SK-N-SH (cell line): ENCODE measurements at regions not wholly inside any gene's neighbourhood (a gene's known extent, or its start where the extent isn't known, plus 50 kb on each side); places are given as distances from the start of the nearest gene placed in this dataset.

Experiments used
- CTCF ChIA-PET: fragments of 300-600, 350-600 bp; formaldehyde crosslinking; extraction: SDS; loops from one replicate; lab custom pipeline; 2021; lab: Yijun Ruan, JAX
- POLR2A ChIA-PET: fragments of 350-600 bp; sonication (Branson Sonifier 250); formaldehyde crosslinking; extraction: SDS; loops from one replicate; lab custom pipeline; 2020; ENCODE audit warnings: antibody characterized with exemption, inconsistent platforms; lab: Yijun Ruan, JAX
- DNase-seq: peaks from one replicate; pipeline ENCODE4 v3.0.0; 2012
- H2AFZ ChIP-seq: fragments of 200-600 bp; sonication (generic); 2 replicates; pipeline ENCODE4 v1.8.1; 2016; ENCODE audit warnings: antibody characterized with exemption, mild to moderate bottlenecking, low read depth
- H3F3A ChIP-seq: fragments of 200-600 bp; sonication (generic); replicated peaks from 2 replicates; pipeline ENCODE3; 2016; ENCODE audit warnings: antibody characterized with exemption, mild to moderate bottlenecking; ENCODE audit not compliant: insufficient read depth
- H3K27ac ChIP-seq, 2 experiments: fragments of 200-500 bp in 1 of 2; fragments of 200-600 bp in 1 of 2; sonication (Bioruptor generic) in 1 of 2; sonication (generic), shearing (Covaris generic) in 1 of 2; 2 replicates each; pipeline versions ENCODE4 v1.5.1 to v1.6.1; 2014 to 2016; ENCODE audit warnings: low read depth in 2 of 2, inconsistent platforms in 1 of 2, low read length in 1 of 2, mild to moderate bottlenecking in 1 of 2, mixed read lengths in 1 of 2
- H3K27me3 ChIP-seq: fragments of 200-600 bp; sonication (generic), shearing (Covaris generic); 2 replicates; pipeline ENCODE4 v1.6.1; 2016; ENCODE audit warnings: mixed run types; ENCODE audit not compliant: insufficient read depth
- H3K36me3 ChIP-seq, 2 experiments: fragments of 200-500 bp in 1 of 2; fragments of 200-600 bp in 1 of 2; sonication (Bioruptor generic) in 1 of 2; sonication (generic) in 1 of 2; replicated peaks in 1 of 2; 2 replicates each; pipeline versions ENCODE3 to v1.5.1; 2014 to 2016; ENCODE audit warnings: low read length in 1 of 2, mild to moderate bottlenecking in 1 of 2; ENCODE audit not compliant: insufficient read depth in 2 of 2, control insufficient read depth in 1 of 2
- H3K4me1 ChIP-seq, 2 experiments: fragments of 200-500 bp in 1 of 2; fragments of 200-600 bp in 1 of 2; sonication (Bioruptor generic) in 1 of 2; sonication (generic), shearing (Covaris generic) in 1 of 2; 2 replicates each; pipeline versions ENCODE4 v1.5.1 to v1.6.1; 2014 to 2016; ENCODE audit warnings: low read depth in 1 of 2, low read length in 1 of 2, mixed run types in 1 of 2; ENCODE audit not compliant: insufficient read depth in 2 of 2, control insufficient read depth in 1 of 2
- H3K4me2 ChIP-seq: fragments of 200-600 bp; sonication (generic), shearing (Covaris generic); 2 replicates; pipeline ENCODE4 v1.6.1; 2017; ENCODE audit warnings: mixed run types
- H3K4me3 ChIP-seq, 2 experiments: fragments of 200-500 bp in 1 of 2; fragments of 200-600 bp in 1 of 2; sonication (Bioruptor generic) in 1 of 2; sonication (generic), shearing (Covaris generic) in 1 of 2; 2 replicates each; pipeline versions ENCODE4 v1.5.1 to v1.8.1; 2014 to 2016; ENCODE audit warnings: low read depth in 2 of 2, inconsistent platforms in 1 of 2, low read length in 1 of 2, mild to moderate bottlenecking in 1 of 2, mixed read lengths in 1 of 2, moderate library complexity in 1 of 2
- H3K79me2 ChIP-seq: fragments of 200-600 bp; sonication (generic); 2 replicates; pipeline ENCODE4 v1.8.1; 2017; ENCODE audit warnings: mild to moderate bottlenecking; ENCODE audit not compliant: insufficient read depth
- H3K9ac ChIP-seq: fragments of 200-600 bp; sonication (generic); 2 replicates; pipeline ENCODE4 v1.6.1; 2017; ENCODE audit warnings: mixed run types
- H3K9me2 ChIP-seq: fragments of 200-600 bp; sonication (generic); 2 replicates; pipeline ENCODE4 v1.6.1; 2017; ENCODE audit warnings: mixed run types
- H3K9me3 ChIP-seq: fragments of 200-600 bp; sonication (generic); 2 replicates; pipeline ENCODE4 v1.6.1; 2017; ENCODE audit warnings: mixed run types, mild to moderate bottlenecking, moderate library complexity
- H4K20me1 ChIP-seq: fragments of 200-600 bp; sonication (generic); 2 replicates; pipeline ENCODE4 v1.6.1; 2017; ENCODE audit warnings: mild to moderate bottlenecking, mixed run types; ENCODE audit not compliant: insufficient read depth
- EP300 ChIP-seq, 2 experiments: IDR thresholded peaks; 2 replicates each; pipeline versions ENCODE4 v1.4.0 to v1.6.1; 2012; ENCODE audit warnings: borderline replicate concordance in 1 of 2, low read depth in 1 of 2, low read length in 1 of 2
- EZH2phosphoT487 ChIP-seq: fragments of 200-600 bp; sonication (generic); IDR thresholded peaks from 2 replicates; pipeline ENCODE4 v1.6.1; 2017; ENCODE audit warnings: low read depth, mixed run types, mild to moderate bottlenecking, antibody characterized with exemption, moderate library complexity, borderline replicate concordance
- FOXJ3 ChIP-seq: sonication (generic); formaldehyde crosslinking; IDR thresholded peaks from 2 replicates; pipeline ENCODE4 v1.5.1; 2020; ENCODE audit warnings: mild to moderate bottlenecking, missing genetic modification reagents
- GABPA ChIP-seq: IDR thresholded peaks from 2 replicates; pipeline ENCODE4 v1.4.0; 2012; ENCODE audit warnings: low read depth, mild to moderate bottlenecking
- IRF3 ChIP-seq: fragments of 150-350 bp; IDR thresholded peaks from 2 replicates; pipeline ENCODE4 v1.6.1; 2016; ENCODE audit warnings: mild to moderate bottlenecking, low read depth, low read length
- JUND ChIP-seq: IDR thresholded peaks from 2 replicates; pipeline ENCODE4 v1.4.0; 2012
- MAX ChIP-seq: IDR thresholded peaks from 2 replicates; pipeline ENCODE4 v1.4.0; 2012; ENCODE audit warnings: low read depth
- MEF2A ChIP-seq: IDR thresholded peaks from 2 replicates; pipeline ENCODE4 v1.4.0; 2012; ENCODE audit warnings: low read depth, borderline replicate concordance
- PBX3 ChIP-seq: IDR thresholded peaks from 2 replicates; pipeline ENCODE4; 2012
- RCOR1 ChIP-seq: fragments of 150-350 bp; IDR thresholded peaks from 2 replicates; pipeline ENCODE4 v1.6.1; 2017; ENCODE audit warnings: antibody characterized with exemption, low read length
- RFX5 ChIP-seq: IDR thresholded peaks from 2 replicates; pipeline ENCODE4 v1.6.1; 2012; ENCODE audit warnings: mild to moderate bottlenecking, improper control_type of control experiment, low read length
- RXRA ChIP-seq: IDR thresholded peaks from 2 replicates; pipeline ENCODE4 v1.4.0; 2012; ENCODE audit warnings: low read depth, mild to moderate bottlenecking, borderline replicate concordance
- SMC3 ChIP-seq: IDR thresholded peaks from 2 replicates; pipeline ENCODE4 v1.6.1; 2012; ENCODE audit warnings: low read depth, low read length, improper control_type of control experiment
- TCF12 ChIP-seq: IDR thresholded peaks from 2 replicates; pipeline ENCODE4 v1.4.0; 2012
- TEAD4 ChIP-seq: IDR thresholded peaks from 2 replicates; pipeline ENCODE4 v1.4.0; 2012; ENCODE audit warnings: mild to moderate bottlenecking, borderline replicate concordance; ENCODE audit not compliant: insufficient read depth
- YY1 ChIP-seq: IDR thresholded peaks from 2 replicates; pipeline ENCODE4 v1.4.0; 2012; ENCODE audit warnings: low read depth, mild to moderate bottlenecking
- WGBS: methylation state at CpG from one replicate; pipeline ENCODE4 v1.1.6; 2017; ENCODE audit warnings: low lambda C conversion rate; 5-methylcytosine and 5-hydroxymethylcytosine counted together
- TF ChIP-seq, protein P1 (sequence below): IDR thresholded peaks from 2 replicates; pipeline ENCODE4 v1.4.0; 2012; ENCODE audit warnings: low read depth, borderline replicate concordance
- TF ChIP-seq, protein P2 (sequence below): IDR thresholded peaks from 2 replicates; pipeline ENCODE4 v1.4.0; 2012; ENCODE audit warnings: low read depth, borderline replicate concordance

GRCh38 chr2:120995152-120995551 lies 259.5 kb downstream of the GLI2 start:
- H3K4me2 ChIP-seq = no peak overlapping the region
- H3K27ac ChIP-seq = no peak overlapping the region
- ChIA-PET CTCF (interaction anchor here (0.8 kb wide), 1 partner anchor 17 kb away, joined by 3 read pairs; no protein-coding TSS in a partner anchor), POLR2A (no interaction called here)
- no peak overlapping the region for H3K4me3 ChIP-seq
- H4K20me1 ChIP-seq = no peaks in the 10 kb centered on the region
- H3K9ac ChIP-seq = no peak overlapping the region
- no peaks in the 10 kb centered on the region for H3K9me3 ChIP-seq
- peaks cover 0 to 9% of the 10 kb centered on the region in 2 experiments for H3K36me3 ChIP-seq
- H3K27me3 ChIP-seq = no peaks in the 10 kb centered on the region
- TF ChIP-seq PBX3 = no peak
- no peak for TF ChIP-seq GABPA
- TF ChIP-seq EZH2phosphoT487 = no peak
- TF ChIP-seq, protein P1, sequence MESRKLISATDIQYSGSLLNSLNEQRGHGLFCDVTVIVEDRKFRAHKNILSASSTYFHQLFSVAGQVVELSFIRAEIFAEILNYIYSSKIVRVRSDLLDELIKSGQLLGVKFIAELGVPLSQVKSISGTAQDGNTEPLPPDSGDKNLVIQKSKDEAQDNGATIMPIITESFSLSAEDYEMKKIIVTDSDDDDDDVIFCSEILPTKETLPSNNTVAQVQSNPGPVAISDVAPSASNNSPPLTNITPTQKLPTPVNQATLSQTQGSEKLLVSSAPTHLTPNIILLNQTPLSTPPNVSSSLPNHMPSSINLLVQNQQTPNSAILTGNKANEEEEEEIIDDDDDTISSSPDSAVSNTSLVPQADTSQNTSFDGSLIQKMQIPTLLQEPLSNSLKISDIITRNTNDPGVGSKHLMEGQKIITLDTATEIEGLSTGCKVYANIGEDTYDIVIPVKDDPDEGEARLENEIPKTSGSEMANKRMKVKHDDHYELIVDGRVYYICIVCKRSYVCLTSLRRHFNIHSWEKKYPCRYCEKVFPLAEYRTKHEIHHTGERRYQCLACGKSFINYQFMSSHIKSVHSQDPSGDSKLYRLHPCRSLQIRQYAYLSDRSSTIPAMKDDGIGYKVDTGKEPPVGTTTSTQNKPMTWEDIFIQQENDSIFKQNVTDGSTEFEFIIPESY = no peak
- no peak for TF ChIP-seq MEF2A
- TF ChIP-seq TEAD4 = no peak
- H3F3A ChIP-seq = no peaks in the 10 kb centered on the region
- H3K79me2 ChIP-seq = no peaks in the 10 kb centered on the region
- no peaks in the 10 kb centered on the region for H3K4me1 ChIP-seq
- H2AFZ ChIP-seq = no peak overlapping the region
- DNase-seq = no peak
- no peaks in the 10 kb centered on the region for H3K9me2 ChIP-seq
- WGBS = 92% methylated on average over 7 of the region's 7 CpGs

DNA sequence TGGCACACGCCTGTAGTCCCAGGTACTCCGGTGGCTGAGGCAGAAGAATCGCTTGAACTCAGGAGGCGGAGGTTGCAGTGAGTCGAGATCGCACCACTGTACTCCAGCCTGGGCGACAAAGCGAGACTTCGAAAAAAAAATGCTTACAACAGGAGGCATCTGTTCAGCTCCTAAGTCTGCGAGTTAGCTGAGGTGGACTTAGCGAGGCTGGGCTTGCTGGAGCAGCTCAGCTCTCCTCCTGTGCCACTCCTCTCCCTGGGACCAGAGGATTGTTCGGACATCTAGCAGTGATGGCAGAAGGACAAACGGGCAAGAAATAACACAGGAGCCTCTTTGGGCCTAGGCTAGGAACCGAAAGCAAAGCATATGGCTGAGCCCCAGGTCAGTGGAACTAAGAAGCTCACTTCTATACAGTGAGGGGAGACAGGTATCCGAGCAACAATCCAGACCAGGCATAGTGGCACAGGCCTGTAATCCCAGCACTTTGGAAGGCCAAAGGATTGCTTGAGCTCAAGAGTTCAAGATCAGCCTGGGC lies 260.1 kb downstream of the GLI2 start:
- Histone ChIP-seq H3K36me3 (peaks cover 0 to 7% of the 10 kb centered on the region in 2 experiments), H3F3A (no peaks in the 10 kb centered on the region), H3K9ac (no peak overlapping the region), H3K4me3 (no peak overlapping the region), H3K79me2 (no peaks in the 10 kb centered on the region), H3K27ac (no peak overlapping the region), H3K9me3 (no peaks in the 10 kb centered on the region), H3K4me1 (no peaks in the 10 kb centered on the region), H3K27me3 (no peaks in the 10 kb centered on the region), H2AFZ (no peak overlapping the region), H3K4me2 (no peak overlapping the region), H3K9me2 (no peaks in the 10 kb centered on the region), H4K20me1 (no peaks in the 10 kb centered on the region)
- CTCF ChIA-PET = no interaction called here
- no peak for DNase-seq
- TF ChIP-seq YY1 (no peak), PBX3 (no peak), MAX (no peak), EP300 (IDR thresholded peaks at IDR 0.05; ENCODE audit: borderline replicate concordance in 1 of 2, low read depth in 1 of 2, low read length in 1 of 2) (no peak), IRF3 (no peak), TCF12 (no peak), RFX5 (no peak), FOXJ3 (CRISPR knock-in tag) (no peak), GABPA (no peak), RXRA (no peak), RCOR1 (no peak), JUND (no peak), EZH2phosphoT487 (no peak), SMC3 (no peak)
- TF ChIP-seq, protein P1 = no peak
- TF ChIP-seq, protein P2, sequence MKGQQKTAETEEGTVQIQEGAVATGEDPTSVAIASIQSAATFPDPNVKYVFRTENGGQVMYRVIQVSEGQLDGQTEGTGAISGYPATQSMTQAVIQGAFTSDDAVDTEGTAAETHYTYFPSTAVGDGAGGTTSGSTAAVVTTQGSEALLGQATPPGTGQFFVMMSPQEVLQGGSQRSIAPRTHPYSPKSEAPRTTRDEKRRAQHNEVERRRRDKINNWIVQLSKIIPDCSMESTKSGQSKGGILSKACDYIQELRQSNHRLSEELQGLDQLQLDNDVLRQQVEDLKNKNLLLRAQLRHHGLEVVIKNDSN = no peak
- WGBS = 96% methylated on average over 14 of the region's 15 CpGs
- POLR2A ChIA-PET = no interaction called here
